Osteocyte (in vitro differentiated cells): ENCODE measurements at regions not wholly inside any gene's neighbourhood (a gene's known extent, or its start where the extent isn't known, plus 50 kb on each side); places are given as distances from the start of the nearest gene placed in this dataset.

Source experiments
- DNase-seq: peaks from one replicate; pipeline ENCODE4 v3.0.0; 2021; ENCODE audit warnings: mixed read lengths; ENCODE audit not compliant: unreplicated experiment; ENCODE audit errors: extremely low spot score
- H3K27ac Mint-ChIP-seq: one replicate; pipeline ENCODE4 v1.8.0; 2021; ENCODE audit warnings: mild to moderate bottlenecking, mixed read lengths; ENCODE audit not compliant: unreplicated experiment
- H3K27me3 Mint-ChIP-seq: one replicate; pipeline ENCODE4 v1.8.0; 2021; ENCODE audit warnings: mixed read lengths; ENCODE audit not compliant: unreplicated experiment
- H3K36me3 Mint-ChIP-seq: one replicate; pipeline ENCODE4 v1.8.0; 2021; ENCODE audit warnings: mixed read lengths; ENCODE audit not compliant: unreplicated experiment
- H3K4me1 Mint-ChIP-seq: one replicate; pipeline ENCODE4 v1.8.0; 2021; ENCODE audit warnings: mixed read lengths; ENCODE audit not compliant: unreplicated experiment
- H3K4me3 Mint-ChIP-seq: one replicate; pipeline ENCODE4 v1.8.0; 2021; ENCODE audit warnings: mild to moderate bottlenecking, moderate library complexity, mixed read lengths; ENCODE audit not compliant: unreplicated experiment
- H3K9me3 Mint-ChIP-seq: one replicate; pipeline ENCODE4 v1.8.0; 2021; ENCODE audit warnings: mixed read lengths; ENCODE audit not compliant: unreplicated experiment
- TF ChIP-seq, protein P1 (sequence below): fragments of 200-600 bp; sonication (generic); IDR thresholded peaks from 2 replicates; pipeline ENCODE4 v1.5.0; 2021; ENCODE audit warnings: antibody characterized with exemption, mild to moderate bottlenecking, moderate library complexity

DNA sequence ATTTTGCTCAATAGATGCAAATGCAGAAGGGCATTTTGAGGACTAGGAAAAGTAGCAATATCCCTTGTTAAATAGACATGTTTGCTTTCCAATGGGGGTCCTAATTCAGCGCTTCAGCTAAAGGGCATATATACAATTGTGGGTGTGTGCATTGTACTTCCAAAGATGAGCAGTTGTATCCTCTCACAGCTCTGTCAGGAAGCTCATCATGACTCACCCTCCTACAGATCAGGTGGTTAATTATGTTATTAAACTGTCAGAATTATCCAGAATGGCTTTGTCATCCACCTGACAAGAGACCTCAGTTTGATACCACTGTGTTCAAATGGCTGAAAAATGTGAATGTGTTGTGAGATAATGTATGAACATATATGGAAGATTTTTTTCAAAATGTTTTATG, 252.2 kb upstream of the MTNR1B start:
- TF ChIP-seq, protein P1, sequence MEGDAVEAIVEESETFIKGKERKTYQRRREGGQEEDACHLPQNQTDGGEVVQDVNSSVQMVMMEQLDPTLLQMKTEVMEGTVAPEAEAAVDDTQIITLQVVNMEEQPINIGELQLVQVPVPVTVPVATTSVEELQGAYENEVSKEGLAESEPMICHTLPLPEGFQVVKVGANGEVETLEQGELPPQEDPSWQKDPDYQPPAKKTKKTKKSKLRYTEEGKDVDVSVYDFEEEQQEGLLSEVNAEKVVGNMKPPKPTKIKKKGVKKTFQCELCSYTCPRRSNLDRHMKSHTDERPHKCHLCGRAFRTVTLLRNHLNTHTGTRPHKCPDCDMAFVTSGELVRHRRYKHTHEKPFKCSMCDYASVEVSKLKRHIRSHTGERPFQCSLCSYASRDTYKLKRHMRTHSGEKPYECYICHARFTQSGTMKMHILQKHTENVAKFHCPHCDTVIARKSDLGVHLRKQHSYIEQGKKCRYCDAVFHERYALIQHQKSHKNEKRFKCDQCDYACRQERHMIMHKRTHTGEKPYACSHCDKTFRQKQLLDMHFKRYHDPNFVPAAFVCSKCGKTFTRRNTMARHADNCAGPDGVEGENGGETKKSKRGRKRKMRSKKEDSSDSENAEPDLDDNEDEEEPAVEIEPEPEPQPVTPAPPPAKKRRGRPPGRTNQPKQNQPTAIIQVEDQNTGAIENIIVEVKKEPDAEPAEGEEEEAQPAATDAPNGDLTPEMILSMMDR, result no peak
- no peaks in the 10 kb centered on the region for H3K36me3 Mint-ChIP-seq
- H3K4me1 Mint-ChIP-seq, result peaks cover 7% of the 10 kb centered on the region
- H3K27ac Mint-ChIP-seq, result no peak overlapping the region
- no peaks in the 10 kb centered on the region for H3K27me3 Mint-ChIP-seq
- DNase-seq, result no peak
- H3K9me3 Mint-ChIP-seq, result no peaks in the 10 kb centered on the region
- no peak overlapping the region for H3K4me3 Mint-ChIP-seq

DNA sequence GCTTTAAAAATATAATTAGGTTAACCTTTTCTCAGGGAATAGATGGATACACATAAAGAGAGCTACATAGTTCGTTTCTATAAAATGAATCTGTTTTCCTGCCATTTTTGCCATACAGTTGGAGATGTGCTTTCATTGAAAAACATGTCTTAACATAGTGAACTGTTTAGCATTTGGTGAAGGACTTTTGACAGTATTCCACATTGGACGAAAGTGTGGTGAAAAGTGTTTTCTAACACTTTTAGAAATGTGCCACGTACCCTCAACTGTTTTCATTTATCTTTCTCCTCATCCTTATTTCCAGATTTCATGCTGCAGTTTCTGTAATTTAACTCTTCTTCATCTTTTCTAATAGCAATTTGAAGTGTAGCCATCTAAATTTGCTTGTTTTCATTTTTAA, 249.1 kb upstream of the MTNR1B start:
- TF ChIP-seq, protein P1, result no peak
- no peak overlapping the region for H3K27ac Mint-ChIP-seq
- no peaks in the 10 kb centered on the region for H3K9me3 Mint-ChIP-seq
- no peak for DNase-seq
- no peaks in the 10 kb centered on the region for H3K27me3 Mint-ChIP-seq
- H3K36me3 Mint-ChIP-seq, result no peaks in the 10 kb centered on the region
- H3K4me1 Mint-ChIP-seq, result no peaks in the 10 kb centered on the region
- H3K4me3 Mint-ChIP-seq, result no peak overlapping the region

DNA sequence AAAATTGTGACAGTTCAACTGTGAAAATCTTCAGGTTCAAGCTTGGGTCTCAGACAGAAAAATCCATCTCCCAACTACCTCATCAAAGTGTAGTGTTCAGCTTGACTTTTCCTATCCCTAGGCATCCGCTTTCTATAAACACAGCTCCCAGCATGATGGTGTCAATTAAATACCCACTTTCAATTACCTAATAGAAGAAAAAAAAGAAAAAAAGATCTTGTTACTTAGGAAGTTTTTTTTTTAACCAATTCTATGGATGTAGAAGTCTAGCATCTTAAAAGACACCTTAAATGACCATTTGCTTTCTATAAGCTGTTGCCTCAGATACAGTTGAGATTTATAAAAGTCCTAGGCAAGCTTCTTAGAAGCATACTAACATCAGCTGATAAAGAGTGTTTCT, 244.1 kb upstream of the MTNR1B start:
- no peaks in the 10 kb centered on the region for H3K9me3 Mint-ChIP-seq
- DNase-seq, result no peak
- no peaks in the 10 kb centered on the region for H3K4me1 Mint-ChIP-seq
- H3K36me3 Mint-ChIP-seq, result no peaks in the 10 kb centered on the region
- H3K27ac Mint-ChIP-seq, result no peak overlapping the region
- H3K27me3 Mint-ChIP-seq, result peaks cover 2% of the 10 kb centered on the region
- TF ChIP-seq, protein P1, result no peak
- H3K4me3 Mint-ChIP-seq, result no peak overlapping the region

DNA sequence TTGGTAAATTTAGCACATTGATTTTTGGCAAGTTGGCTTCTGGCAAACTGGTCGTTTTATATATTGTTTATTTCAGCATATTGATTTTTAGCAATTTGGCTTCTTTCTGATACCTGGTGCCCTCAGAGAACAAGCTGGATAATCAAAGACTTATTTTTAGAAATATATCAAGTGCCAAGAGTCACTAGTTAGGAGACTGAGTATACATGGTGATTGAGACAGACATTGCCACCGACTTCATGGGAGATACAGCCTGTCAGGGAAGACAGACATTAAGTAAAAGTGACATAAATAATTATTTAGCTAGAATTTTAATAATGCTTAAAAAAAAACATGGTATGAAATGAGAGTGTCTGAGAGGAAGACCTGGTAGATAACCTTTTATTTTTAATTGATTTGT, 242.3 kb upstream of the MTNR1B start:
- Mint-ChIP-seq H3K27ac (no peak overlapping the region), H3K4me1 (no peaks in the 10 kb centered on the region), H3K27me3 (peaks cover 2% of the 10 kb centered on the region), H3K4me3 (no peak overlapping the region), H3K36me3 (no peaks in the 10 kb centered on the region), H3K9me3 (no peaks in the 10 kb centered on the region)
- TF ChIP-seq, protein P1, result no peak
- no peak for DNase-seq

DNA sequence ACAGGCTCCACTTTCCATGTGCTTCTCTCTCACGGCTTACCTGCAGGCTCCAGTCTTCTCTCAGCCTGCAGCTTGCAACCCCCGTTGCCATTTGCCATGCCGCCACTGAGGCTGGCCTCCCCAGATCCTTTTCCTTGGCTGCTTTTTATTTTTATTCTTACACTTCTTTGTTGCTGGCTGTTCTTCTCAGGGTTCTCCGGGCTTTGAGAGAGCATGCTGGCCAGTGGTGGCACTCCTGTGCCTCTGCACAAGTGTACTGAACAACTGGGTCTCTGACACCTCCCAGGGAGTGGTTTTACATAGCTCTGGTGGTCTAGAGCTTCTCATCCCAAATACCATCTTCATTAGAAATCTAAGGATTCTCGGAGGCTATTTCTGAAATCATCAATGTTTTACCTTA, 241.7 kb upstream of the MTNR1B start:
- Mint-ChIP-seq H3K4me1 (no peaks in the 10 kb centered on the region), H3K27ac (no peak overlapping the region), H3K4me3 (no peak overlapping the region), H3K27me3 (peaks cover 2% of the 10 kb centered on the region), H3K9me3 (no peaks in the 10 kb centered on the region), H3K36me3 (no peaks in the 10 kb centered on the region)
- DNase-seq, result no peak
- TF ChIP-seq, protein P1, result no peak
